Kidney (tissue), 13 donors: ENCODE measurements at regions not wholly inside any gene's neighbourhood (a gene's known extent, or its start where the extent isn't known, plus 50 kb on each side); places are given as distances from the start of the nearest gene placed in this dataset.

Experiments
- DNase-seq, 5 donors: peaks; one replicate each; pipeline ENCODE4 v3.0.0-alpha.2; 2013 to 2020
- FAIRE-seq: peaks from 2 replicates; lab custom pipeline; 2012; peaks lifted over from hg19 to GRCh38; lab: Jason Lieb, UNC
- H3K27ac ChIP-seq, 2 donors: one replicate each; pipeline ENCODE4 v1.7.0; 2013; ENCODE audit warnings: low read depth in 2 of 2, low read length in 2 of 2, inconsistent platforms in 1 of 2
- H3K27me3 ChIP-seq: one replicate; pipeline ENCODE4 v1.7.1; 2013; ENCODE audit warnings: low read length, inconsistent platforms; ENCODE audit not compliant: control insufficient read depth, insufficient read depth
- H3K36me3 ChIP-seq, 3 donors: one replicate each; pipeline versions ENCODE4 v1.7.0 to v1.7.1; 2013; ENCODE audit warnings: low read length in 3 of 3, control low read depth in 1 of 3, inconsistent platforms in 1 of 3; ENCODE audit not compliant: insufficient read depth in 3 of 3, control insufficient read depth in 2 of 3
- H3K4me1 ChIP-seq, 3 donors: one replicate each; pipeline versions ENCODE4 v1.7.0 to v1.7.1; 2013; ENCODE audit warnings: low read length in 3 of 3, inconsistent platforms in 1 of 3, low read depth in 1 of 3; ENCODE audit not compliant: control insufficient read depth in 2 of 3, insufficient read depth in 2 of 3
- H3K4me3 ChIP-seq, 3 donors: one replicate each; pipeline versions ENCODE4 v1.7.0 to v1.8.1; 2013; ENCODE audit warnings: low read length in 3 of 3, control low read depth in 1 of 3, inconsistent platforms in 1 of 3
- H3K9ac ChIP-seq, 3 donors: one replicate each; pipeline versions ENCODE4 v1.7.0 to v1.7.1; 2013; ENCODE audit warnings: low read length in 3 of 3, control low read depth in 1 of 3, inconsistent platforms in 1 of 3
- H3K9me3 ChIP-seq, 3 donors: one replicate each; pipeline versions ENCODE4 v1.7.0 to v1.7.1; 2013; ENCODE audit warnings: low read length in 3 of 3, control low read depth in 1 of 3, inconsistent platforms in 1 of 3; ENCODE audit not compliant: control insufficient read depth in 2 of 3, insufficient read depth in 1 of 3
- CTCF ChIP-seq: IDR thresholded peaks from 3 replicates; pipeline ENCODE4 v1.5.1; 2012; ENCODE audit warnings: mild to moderate bottlenecking, moderate library complexity, borderline replicate concordance; ENCODE audit not compliant: insufficient read depth; ENCODE audit errors: extremely low read depth
- intact Hi-C: fragments of 100-400 bp; cut with DNase I; formaldehyde crosslinking; loops from one replicate; pipeline ENCODE4 v1.11.1; 2022
- donor health status: control.
- donor health status: control.
- donor health status: control.
- donor health status: control.
- donor health status: control.
- donor health status: DM: yes; HTN: yes; CAD: no.
- donor health status: Normal renal cell carcinoma (clear cell type).

- FAIRE-seq: no peak
- intact Hi-C loops: no loop called here
- Histone ChIP-seq H3K4me1 (no peaks in the 10 kb centered on the region), H3K27ac (no peak overlapping the region), H3K9me3 (no peaks in the 10 kb centered on the region), H3K9ac (no peak overlapping the region), H3K27me3 (no peaks in the 10 kb centered on the region), H3K36me3 (no peaks in the 10 kb centered on the region), H3K4me3 (no peak overlapping the region)
- no peak for DNase-seq
- no peak for TF ChIP-seq CTCF
These were observed 900.9 kb downstream of the RAB28 start for GRCh38 chr4:12583275-12583674.

- no peak for TF ChIP-seq CTCF
- no peak for FAIRE-seq
- Histone ChIP-seq H3K9me3 (no peaks in the 10 kb centered on the region), H3K36me3 (no peaks in the 10 kb centered on the region), H3K9ac (no peak overlapping the region), H3K27ac (no peak overlapping the region), H3K4me3 (no peak overlapping the region), H3K27me3 (no peaks in the 10 kb centered on the region), H3K4me1 (no peaks in the 10 kb centered on the region)
- no peak for DNase-seq
- intact Hi-C loops: no loop called here
These were observed 903.4 kb downstream of the RAB28 start for GRCh38 chr4:12580787-12581186.

DNA sequence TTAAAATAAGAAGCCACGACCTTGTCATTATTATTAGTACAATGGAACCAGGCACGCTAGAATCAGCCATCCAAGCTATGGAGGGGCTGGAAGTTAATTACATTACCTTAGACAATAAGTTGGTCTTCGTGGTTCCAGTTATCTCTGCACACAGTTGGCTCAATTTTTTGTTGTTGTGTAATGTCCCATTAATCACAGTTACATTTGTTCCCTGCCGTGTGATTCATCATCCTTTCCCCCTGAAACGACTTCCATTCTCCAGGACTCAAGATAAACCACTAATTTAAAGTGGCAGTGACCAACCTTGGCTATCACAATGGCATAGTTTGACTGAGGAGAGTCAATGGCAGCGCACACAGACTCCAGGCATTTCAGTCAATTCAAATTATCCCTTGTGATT lies 905.0 kb downstream of the RAB28 start:
- intact Hi-C loops: no loop called here
- no peak overlapping the region for H3K9ac ChIP-seq
- H3K4me3 ChIP-seq: no peak overlapping the region
- H3K27ac ChIP-seq: no peak overlapping the region
- H3K36me3 ChIP-seq: no peaks in the 10 kb centered on the region
- TF ChIP-seq CTCF: no peak
- no peaks in the 10 kb centered on the region for H3K27me3 ChIP-seq
- DNase-seq (no peak), FAIRE-seq (no peak)
- no peaks in the 10 kb centered on the region for H3K9me3 ChIP-seq
- H3K4me1 ChIP-seq: no peaks in the 10 kb centered on the region

GRCh38 chr4:12576409-12576808 lies 907.7 kb downstream of the RAB28 start:
- no peaks in the 10 kb centered on the region for H3K36me3 ChIP-seq
- H3K27me3 ChIP-seq: no peaks in the 10 kb centered on the region
- no peak for FAIRE-seq
- TF ChIP-seq CTCF: no peak
- H3K9me3 ChIP-seq: no peaks in the 10 kb centered on the region
- H3K9ac ChIP-seq: no peak overlapping the region
- no peak overlapping the region for H3K27ac ChIP-seq
- intact Hi-C loops: no loop called here
- H3K4me3 ChIP-seq: no peak overlapping the region
- DNase-seq: no peak
- no peaks in the 10 kb centered on the region for H3K4me1 ChIP-seq
